ENCODE measurements at regions not wholly inside any gene's neighbourhood (a gene's known extent, or its start where the extent isn't known, plus 50 kb on each side); places are given as distances from the start of the nearest gene placed in this dataset.

DNA sequence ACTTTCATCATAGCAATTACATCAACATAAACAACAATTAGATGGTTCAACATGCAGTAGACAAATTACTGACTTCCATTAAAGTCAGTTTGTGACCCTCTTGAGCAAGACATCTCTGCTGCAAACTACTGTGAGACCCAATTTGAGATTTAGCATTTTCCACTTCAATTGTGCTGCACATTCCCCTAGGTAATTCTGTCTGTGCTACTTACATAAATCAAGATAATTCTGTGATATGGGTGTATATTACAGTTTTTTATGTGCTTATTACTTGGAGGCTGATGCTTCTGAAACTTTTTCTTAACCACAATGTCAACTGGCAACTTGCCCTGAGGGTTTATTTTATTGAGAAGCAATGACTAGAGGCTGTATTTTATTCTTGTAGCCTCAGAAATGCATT is 1714.4 kb downstream of the OLFM4 start:
- H3K4me1 ChIP-seq (ENCODE audit: control insufficient read depth, insufficient read depth, low read length), result no peaks in the 10 kb centered on the region
- POLR2A ChIA-PET, result no interaction called here
- H3K4me3 ChIP-seq (ENCODE audit: low read depth, low read length), result no peak overlapping the region
- no peak overlapping the region for H3K27ac ChIP-seq (ENCODE audit: extremely low read depth, low read depth, low read length)
- no peaks in the 10 kb centered on the region for H3K9me3 ChIP-seq (ENCODE audit: control insufficient read depth, insufficient read depth, low read depth, low read length)
- H3K36me3 ChIP-seq (ENCODE audit: control insufficient read depth in 2 of 2, insufficient read depth in 1 of 2, low read length in 2 of 2), result no peaks in the 10 kb centered on the region
- CTCF ChIA-PET, result no interaction called here
- TF ChIP-seq ZBTB11 (tag by site-specific recombination; conservative IDR thresholded peaks at IDR 0.05; ENCODE audit: low read depth), result no peak
- TF ChIP-seq TRIM28 (IDR thresholded peaks at IDR 0.05; ENCODE audit: borderline replicate concordance, low read length), result peak; percentile 29; the same call in 1 of the 2 replicates
- TF ChIP-seq ZNF843 (tag by site-specific recombination; IDR thresholded peaks at IDR 0.05), result peak; percentile 74
- no peak for TF ChIP-seq ZBTB20 (tag by site-specific recombination; IDR thresholded peaks at IDR 0.05)
- 0 out of 2 replicates have a peak, but pooled peaks have one; percentile 12 for TF ChIP-seq ZBTB21 (tag by site-specific recombination; IDR thresholded peaks at IDR 0.05)
- TF ChIP-seq SETDB1 (IDR thresholded peaks at IDR 0.05; ENCODE audit: insufficient read length, low read length), result no peak
- no peak for TF ChIP-seq ZNF169 (tag by site-specific recombination; IDR thresholded peaks at IDR 0.05)
- TF ChIP-seq ZNF560 (tag by site-specific recombination; IDR thresholded peaks at IDR 0.05; ENCODE audit: borderline replicate concordance), result no peak
- peak; percentile 43; the same call in 1 of the 2 replicates for TF ChIP-seq KLF8 (tag by site-specific recombination; IDR thresholded peaks at IDR 0.05)
- no peak for TF ChIP-seq HOXD13 (CRISPR knock-in tag; IDR thresholded peaks at IDR 0.05; ENCODE audit: borderline replicate concordance)
- no peak for TF ChIP-seq ZNF658 (tag by site-specific recombination; IDR thresholded peaks at IDR 0.05)
- TF ChIP-seq ZNF558 (tag by site-specific recombination; IDR thresholded peaks at IDR 0.05), result peak; percentile 29; the same call in 1 of the 2 replicates
- TF ChIP-seq ZNF544 (tag by site-specific recombination; IDR thresholded peaks at IDR 0.05), result no peak
- TF ChIP-seq ZFP37 (tag by site-specific recombination; IDR thresholded peaks at IDR 0.05), result no peak
- no peak for TF ChIP-seq ZNF214 (tag by site-specific recombination; IDR thresholded peaks at IDR 0.05; ENCODE audit: borderline replicate concordance)
- TF ChIP-seq ZBTB26 (tag by site-specific recombination; optimal IDR thresholded peaks at IDR 0.05), result no peak
- TF ChIP-seq ZNF501 (tag by site-specific recombination; IDR thresholded peaks at IDR 0.05), result no peak
- TF ChIP-seq ZNF513 (tag by site-specific recombination; IDR thresholded peaks at IDR 0.05), result no peak
- TF ChIP-seq ZNF548 (tag by site-specific recombination; IDR thresholded peaks at IDR 0.05), result no peak
- no peak for TF ChIP-seq ZNF341 (tag by site-specific recombination; IDR thresholded peaks at IDR 0.05; ENCODE audit: low read depth)
- TF ChIP-seq BCL11A (tag by site-specific recombination; IDR thresholded peaks at IDR 0.05; ENCODE audit: low read depth), result no peak
- no peak for TF ChIP-seq ZNF416 (tag by site-specific recombination; IDR thresholded peaks at IDR 0.05)
- TF ChIP-seq, protein P1, sequence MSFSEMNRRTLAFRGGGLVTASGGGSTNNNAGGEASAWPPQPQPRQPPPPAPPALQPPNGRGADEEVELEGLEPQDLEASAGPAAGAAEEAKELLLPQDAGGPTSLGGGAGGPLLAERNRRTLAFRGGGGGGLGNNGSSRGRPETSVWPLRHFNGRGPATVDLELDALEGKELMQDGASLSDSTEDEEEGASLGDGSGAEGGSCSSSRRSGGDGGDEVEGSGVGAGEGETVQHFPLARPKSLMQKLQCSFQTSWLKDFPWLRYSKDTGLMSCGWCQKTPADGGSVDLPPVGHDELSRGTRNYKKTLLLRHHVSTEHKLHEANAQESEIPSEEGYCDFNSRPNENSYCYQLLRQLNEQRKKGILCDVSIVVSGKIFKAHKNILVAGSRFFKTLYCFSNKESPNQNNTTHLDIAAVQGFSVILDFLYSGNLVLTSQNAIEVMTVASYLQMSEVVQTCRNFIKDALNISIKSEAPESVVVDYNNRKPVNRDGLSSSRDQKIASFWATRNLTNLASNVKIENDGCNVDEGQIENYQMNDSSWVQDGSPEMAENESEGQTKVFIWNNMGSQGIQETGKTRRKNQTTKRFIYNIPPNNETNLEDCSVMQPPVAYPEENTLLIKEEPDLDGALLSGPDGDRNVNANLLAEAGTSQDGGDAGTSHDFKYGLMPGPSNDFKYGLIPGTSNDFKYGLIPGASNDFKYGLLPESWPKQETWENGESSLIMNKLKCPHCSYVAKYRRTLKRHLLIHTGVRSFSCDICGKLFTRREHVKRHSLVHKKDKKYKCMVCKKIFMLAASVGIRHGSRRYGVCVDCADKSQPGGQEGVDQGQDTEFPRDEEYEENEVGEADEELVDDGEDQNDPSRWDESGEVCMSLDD (tag by site-specific recombination; IDR thresholded peaks at IDR 0.05), result no peak
- no peak for TF ChIP-seq ZNF248 (tag by site-specific recombination; IDR thresholded peaks at IDR 0.05)
- no peak for TF ChIP-seq BCL11B (tag by site-specific recombination; IDR thresholded peaks at IDR 0.05; ENCODE audit: low read depth)
- no peak for TF ChIP-seq ZNF266 (tag by site-specific recombination; IDR thresholded peaks at IDR 0.05; ENCODE audit: low read depth)
- TF ChIP-seq, protein P2, sequence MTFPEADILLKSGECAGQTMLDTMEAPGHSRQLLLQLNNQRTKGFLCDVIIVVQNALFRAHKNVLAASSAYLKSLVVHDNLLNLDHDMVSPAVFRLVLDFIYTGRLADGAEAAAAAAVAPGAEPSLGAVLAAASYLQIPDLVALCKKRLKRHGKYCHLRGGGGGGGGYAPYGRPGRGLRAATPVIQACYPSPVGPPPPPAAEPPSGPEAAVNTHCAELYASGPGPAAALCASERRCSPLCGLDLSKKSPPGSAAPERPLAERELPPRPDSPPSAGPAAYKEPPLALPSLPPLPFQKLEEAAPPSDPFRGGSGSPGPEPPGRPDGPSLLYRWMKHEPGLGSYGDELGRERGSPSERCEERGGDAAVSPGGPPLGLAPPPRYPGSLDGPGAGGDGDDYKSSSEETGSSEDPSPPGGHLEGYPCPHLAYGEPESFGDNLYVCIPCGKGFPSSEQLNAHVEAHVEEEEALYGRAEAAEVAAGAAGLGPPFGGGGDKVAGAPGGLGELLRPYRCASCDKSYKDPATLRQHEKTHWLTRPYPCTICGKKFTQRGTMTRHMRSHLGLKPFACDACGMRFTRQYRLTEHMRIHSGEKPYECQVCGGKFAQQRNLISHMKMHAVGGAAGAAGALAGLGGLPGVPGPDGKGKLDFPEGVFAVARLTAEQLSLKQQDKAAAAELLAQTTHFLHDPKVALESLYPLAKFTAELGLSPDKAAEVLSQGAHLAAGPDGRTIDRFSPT (tag by site-specific recombination; IDR thresholded peaks at IDR 0.05), result peak; percentile 74
- TF ChIP-seq ZNF274 (IDR thresholded peaks at IDR 0.05; ENCODE audit: low read length), result no peak
- TF ChIP-seq ZNF274 (tag by site-specific recombination; IDR thresholded peaks at IDR 0.05; ENCODE audit: borderline replicate concordance), result no peak
- TF ChIP-seq ZNF654 (tag by site-specific recombination; IDR thresholded peaks at IDR 0.05; ENCODE audit: low read depth), result 0 out of 2 replicates have a peak, but pooled peaks have one; percentile 3
